A204.1 (cell line): ENCODE measurements at regions not wholly inside any gene's neighbourhood (a gene's known extent, or its start where the extent isn't known, plus 50 kb on each side); places are given as distances from the start of the nearest gene placed in this dataset.

ENCODE experiments used
- FAIRE-seq: peaks from 2 replicates; lab custom pipeline; 2012; peaks lifted over from hg19 to GRCh38; lab: Jason Lieb, UNC

GRCh38 chr2:150895968-150896367, 365.7 kb downstream of the RBM43 start:
- no peak for FAIRE-seq

DNA sequence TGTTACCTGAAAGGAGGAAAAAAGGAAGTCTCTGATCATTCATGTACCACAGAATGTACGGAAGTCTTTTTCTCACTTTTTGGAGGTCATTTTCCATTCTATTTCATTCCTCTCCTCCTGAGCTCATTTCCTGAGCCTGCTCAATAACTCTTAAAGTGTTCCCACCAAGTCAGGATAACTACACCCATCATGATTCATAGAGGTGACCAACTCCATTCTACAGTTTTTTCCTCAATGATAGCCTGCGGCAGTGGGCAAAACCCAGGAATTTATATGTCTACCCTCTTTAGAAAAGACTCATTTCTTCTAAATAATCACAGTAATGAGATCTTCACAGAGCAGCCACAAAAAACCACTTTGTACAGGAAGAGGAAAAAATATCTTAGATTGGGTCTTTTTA, 372.5 kb downstream of the RBM43 start:
- FAIRE-seq = no peak

DNA sequence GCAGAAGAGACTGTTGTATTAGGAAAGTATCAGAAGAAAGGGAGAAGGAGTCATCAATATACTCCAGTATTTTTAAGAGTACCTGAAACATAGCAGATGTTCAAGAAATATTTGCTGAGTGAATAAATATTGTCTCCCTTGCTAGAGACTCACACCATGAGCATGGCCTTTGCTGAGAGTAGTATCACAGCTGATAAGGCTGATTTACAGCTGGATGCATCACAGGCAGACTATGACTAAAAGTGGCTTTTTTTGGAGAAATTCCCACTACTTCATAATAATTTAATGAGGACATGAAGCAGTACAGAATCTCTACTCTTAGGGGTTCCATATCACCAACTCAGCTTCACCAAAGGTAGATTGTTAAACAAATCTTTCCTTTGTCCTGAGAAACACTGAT, 373.3 kb downstream of the RBM43 start:
- no peak for FAIRE-seq

DNA sequence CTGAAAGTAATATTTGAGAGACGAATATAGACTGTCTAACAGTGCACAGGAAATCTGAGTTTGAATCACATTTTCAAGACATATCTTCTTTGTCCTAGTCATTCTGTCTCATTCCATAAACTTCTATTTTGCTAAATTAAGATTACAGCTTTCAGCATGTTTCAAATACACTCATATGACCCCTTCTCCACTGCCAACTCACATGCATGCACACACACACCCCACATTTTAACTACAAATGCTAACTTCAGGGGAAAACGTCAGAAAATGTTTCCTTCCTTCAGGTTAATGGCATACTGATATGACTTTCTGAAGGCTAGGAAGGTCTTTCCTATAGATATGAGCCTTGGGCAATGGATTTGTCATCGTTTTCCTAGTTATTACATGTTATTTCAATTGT, 373.7 kb downstream of the RBM43 start:
- FAIRE-seq = no peak

- FAIRE-seq = no peak
Measured at GRCh38 chr2:150885774-150886386, 375.8 kb downstream of the RBM43 start.

DNA sequence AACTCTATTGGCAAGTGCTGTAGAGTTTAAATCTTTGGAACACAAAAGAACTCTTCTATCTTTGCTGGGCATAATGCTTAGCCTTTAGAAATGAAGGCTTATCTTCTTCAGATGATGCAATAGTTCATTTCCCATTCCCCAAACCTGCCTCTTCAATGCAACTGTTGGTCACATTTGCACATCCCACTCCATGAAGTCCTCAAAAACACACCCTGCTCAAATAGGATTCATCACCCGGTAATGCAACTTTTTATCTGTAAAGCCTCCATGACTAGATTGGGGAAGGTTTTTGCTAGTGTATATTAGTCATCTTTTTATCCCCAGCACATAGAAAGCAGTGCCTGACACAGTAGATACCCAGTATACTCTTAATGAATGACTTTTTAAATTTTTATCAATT, 376.4 kb downstream of the RBM43 start:
- no peak for FAIRE-seq

DNA sequence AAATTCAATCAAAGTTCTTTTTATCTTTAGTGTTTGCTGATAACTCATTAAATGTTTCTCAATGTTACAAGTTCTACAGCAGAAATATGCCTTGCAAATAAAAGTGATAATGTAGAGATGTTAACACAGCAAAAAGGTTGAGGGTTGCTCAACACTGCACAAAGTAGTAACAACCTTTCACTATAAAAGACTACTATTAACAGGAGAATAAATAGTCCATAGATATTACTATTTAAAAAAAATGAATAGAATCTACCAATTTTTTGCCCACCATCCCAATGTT, 378.1 kb downstream of the RBM43 start:
- no peak for FAIRE-seq

DNA sequence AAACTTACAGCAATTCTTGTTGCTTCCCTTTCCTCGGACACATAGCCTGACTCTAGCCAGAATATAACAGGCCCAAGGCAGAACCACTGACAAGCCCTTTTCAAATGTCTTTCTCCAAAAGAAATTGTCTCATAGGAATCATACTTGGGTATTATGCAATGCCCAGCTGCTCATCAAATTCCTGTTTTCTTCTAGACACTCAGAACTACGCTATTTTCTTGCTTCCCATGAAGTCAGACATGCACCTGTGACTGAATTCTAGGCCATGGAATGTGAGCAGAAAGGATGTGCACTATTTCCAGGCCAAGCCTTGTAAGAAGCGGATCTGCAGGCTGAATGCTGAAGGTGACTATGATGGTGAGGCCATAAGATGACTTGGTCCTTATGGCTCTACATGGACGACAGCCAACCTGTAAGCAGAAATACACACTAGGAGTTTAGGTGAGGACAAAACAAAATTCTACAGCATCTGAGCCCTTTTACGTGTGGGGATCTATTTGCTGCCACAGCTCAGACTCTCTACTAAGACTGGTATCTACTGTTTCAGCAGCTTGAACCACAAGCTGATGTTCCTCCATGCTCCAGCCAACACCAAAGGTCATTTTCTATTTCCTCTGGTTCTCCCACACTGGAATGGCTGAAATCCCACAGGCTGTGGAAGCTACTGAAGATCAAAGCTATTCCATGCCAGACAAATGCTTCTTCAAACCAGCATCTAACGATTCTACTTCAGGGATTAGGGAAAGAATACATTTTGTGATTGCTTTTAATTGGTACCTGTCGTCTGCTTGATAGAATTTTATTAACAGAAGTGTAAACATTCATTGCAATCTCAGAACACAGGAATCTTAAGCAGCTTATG, 378.7 kb downstream of the RBM43 start:
- FAIRE-seq = no peak

- FAIRE-seq = no peak
Measured at GRCh38 chr2:150880986-150881385, 380.7 kb downstream of the RBM43 start.

DNA sequence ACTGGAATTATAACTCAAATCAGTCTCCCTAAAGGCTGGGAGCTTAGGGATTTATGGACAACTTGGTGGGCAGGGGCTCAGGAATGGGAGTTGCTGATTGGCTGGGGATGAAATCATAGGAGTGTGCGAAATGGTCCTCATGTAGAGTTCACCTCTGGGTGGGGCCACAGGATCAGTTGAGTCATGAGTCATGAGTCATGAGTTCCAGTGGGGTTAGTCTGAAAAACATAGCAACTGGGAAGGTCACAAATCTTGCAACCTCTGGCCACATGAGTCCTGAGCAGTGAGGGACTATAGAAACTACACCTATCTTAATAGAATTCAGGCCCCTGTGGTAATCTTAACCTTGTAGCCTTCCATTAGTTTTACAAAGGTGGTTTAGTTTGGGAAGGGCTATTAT, 383.3 kb downstream of the RBM43 start:
- FAIRE-seq = no peak

DNA sequence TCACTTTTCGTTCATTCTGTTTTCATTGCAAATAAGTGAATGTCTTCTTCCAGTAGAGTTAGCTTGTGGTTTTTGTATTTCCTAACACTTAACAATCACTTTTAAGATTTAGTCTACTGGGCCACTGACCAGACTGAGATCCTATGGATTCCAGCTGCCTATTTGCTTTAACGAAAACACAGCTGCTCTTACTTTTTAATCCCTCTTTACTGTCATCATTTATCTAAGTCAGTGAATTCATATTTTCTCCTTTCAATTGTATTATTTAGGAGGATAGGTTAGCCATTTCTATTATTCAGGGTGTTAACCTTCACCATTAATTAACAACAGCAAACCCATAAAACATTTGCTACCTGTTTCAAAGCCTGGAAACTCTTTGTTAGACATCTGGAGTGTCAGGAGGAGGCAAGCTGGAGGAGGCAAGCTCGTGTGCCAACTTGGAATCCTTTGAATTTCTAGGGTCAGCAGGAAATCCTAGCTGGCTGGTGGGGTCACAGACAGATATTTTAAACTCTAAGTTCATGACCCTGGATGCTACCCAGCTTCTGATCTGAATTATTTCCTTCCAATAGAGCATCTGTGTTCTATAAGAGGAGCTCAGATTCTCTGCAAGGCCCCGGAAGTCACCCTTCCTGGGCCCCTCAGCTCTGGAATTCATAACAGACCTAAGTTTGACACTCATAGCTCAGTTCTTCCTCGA, 385.3 kb downstream of the RBM43 start:
- FAIRE-seq = no peak

GRCh38 chr2:150873396-150873772, 385.9 kb upstream of the RND3 start:
- FAIRE-seq = no peak

- no peak for FAIRE-seq
Measured at GRCh38 chr2:150872756-150873395, 385.4 kb upstream of the RND3 start.

- FAIRE-seq = no peak
Measured at GRCh38 chr2:150866431-150866830, 379.0 kb upstream of the RND3 start.

DNA sequence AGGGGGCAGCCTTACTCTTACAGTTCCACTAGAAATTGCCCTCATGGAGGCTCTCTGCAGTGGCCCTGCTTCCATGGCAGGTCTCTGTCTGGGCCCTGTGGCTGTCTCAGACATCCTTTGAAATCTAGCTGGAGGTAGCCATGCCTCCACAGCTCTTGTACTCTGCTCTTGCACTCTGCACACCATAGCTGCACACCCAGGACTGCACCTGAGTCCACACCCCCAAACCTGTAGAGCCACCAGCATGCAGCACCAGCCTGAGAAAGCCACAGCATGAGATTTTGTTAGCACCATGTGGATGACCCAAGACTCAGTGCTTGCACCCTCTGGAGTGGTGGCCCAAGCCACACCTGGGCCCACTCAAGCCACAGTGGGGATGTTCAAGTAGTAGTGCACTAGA, 376.2 kb upstream of the RND3 start:
- FAIRE-seq = no peak

DNA sequence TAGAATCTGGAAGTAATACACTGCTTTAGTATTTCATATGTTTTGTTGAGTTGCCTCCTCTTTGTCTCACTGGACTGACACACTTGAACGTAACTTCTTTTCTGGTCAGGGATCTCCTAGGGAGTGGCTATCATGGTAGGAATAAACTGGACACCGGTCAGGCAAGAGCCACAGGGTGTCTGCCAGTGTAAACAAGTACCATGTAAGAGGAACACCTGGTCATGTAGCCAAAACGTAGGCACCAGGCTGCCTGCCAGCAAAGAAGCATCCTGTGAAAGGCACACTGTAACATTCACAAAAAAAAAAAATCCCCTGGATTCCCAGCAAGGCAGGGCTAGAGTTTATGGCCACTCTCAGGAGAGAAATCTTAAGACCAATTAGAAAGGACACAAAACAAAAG, 372.8 kb upstream of the RND3 start:
- no peak for FAIRE-seq

DNA sequence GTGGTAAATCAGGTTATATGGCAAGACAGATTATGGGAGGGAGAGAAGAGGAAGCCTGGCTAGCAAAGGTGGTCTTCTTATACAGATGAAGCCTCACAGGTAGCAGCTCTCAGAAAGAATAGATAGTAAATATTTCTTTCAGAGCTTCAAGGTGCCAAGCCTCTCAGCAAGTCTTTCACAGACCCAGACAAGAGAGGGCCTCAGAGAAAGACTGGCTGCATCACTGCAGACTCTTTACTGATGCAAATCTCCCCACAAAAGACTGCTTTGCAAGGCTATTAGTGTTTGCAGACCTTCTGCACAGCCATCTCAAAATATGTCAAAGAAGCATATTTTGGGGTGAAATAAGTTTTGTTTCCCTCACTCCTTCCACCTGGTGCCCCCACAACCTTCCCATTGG, 372.4 kb upstream of the RND3 start:
- FAIRE-seq = no peak

DNA sequence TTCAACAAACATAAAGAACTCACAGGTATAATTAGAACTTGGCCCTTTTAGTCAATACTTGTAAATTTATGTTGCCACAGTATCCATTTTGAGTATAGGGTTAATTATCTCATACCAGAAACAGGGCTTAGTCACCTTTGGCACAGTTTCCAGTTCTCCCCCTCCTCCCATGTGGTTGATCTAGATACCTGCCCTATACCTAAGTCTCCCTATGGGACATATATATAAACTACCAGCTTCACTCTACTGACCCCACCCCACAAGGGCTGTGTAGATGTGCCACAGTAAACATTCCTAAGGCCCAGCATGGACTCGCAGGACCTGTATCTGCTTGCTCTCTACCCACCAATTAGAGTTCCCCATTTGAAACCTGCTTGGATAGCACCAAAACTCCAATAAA, 371.7 kb upstream of the RND3 start:
- no peak for FAIRE-seq

DNA sequence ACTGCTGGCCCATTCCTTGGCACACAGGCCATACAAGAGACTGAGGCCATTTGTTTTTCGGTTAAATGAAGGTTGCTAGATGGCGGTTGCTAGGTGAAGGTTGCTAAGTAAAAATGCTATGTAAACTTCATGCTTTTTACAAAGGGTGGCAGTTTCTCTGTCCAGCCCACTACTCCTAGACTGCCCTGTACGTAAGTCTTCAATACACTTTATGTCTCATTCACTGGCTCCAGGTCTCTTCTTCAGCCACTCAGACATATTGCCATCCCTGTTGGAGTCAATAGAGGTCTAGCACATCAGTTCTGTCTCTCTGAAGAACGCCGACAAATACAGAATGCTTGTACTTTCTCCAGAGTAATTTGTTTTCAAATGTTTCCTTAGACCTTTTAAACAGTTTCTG, 370.9 kb upstream of the RND3 start:
- FAIRE-seq = no peak

DNA sequence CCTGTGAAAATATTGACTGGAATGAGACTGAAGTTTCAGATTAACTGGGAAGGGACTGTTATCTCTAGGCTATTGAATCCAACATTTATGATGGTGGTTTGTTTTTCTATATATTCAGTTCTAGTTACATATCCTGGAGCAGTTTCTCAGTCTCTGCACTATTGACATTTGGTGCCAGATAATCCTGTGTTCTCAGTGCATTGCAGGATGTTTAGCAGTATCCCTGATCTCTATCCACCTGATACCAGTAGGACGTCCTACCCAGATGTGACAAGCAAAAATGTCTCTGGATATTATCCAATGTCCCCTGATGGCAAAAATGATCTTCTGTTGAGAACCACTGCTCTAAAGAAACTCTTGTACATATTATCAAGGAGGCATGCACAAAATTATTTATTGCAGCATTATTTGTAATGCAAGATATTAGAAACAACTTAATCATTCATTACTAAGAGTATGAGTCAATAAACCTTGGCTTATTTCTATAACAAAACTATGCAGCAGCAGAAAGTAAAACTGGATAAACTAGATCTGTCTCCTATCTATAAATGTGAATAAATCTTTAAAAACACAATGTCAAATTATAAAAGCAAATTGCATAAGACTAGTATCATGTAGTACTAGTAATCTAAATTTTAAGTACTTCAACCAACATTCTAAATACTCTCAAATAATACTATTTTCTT, 369.3 kb upstream of the RND3 start:
- no peak for FAIRE-seq

GRCh38 chr2:150853263-150853662, 365.8 kb upstream of the RND3 start:
- no peak for FAIRE-seq

DNA sequence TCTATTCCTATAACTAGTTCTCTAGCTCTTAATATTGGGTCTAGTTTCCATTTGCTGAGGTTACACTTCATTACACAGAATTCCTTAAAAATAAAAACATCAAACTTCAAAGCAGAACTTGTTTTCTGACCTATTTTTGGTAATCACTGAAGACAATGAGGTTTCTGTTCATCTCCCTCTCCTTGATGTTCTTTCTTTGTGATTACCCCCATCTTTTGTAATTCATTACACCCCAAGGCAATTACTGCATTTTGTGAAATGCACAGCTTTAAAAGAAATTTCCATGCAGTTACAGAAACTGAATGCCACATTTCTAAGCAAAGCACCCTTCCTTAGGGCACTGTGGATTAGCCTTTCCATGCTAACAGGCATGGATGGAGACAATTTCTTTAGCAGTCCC, 363.2 kb upstream of the RND3 start:
- FAIRE-seq = no peak

- no peak for FAIRE-seq
Measured at GRCh38 chr2:150847578-150847977, 360.1 kb upstream of the RND3 start.
